ENCODE measurements at regions not wholly inside any gene's neighbourhood (a gene's known extent, or its start where the extent isn't known, plus 50 kb on each side); places are given as distances from the start of the nearest gene placed in this dataset.

GRCh38 chr15:72835294-72835890, 51.8 kb upstream of the ADPGK start:
- intact Hi-C loops (cut with DNase I): no loop called here
- Histone ChIP-seq H3K36me3 (no peaks in the 10 kb centered on the region), H3K9me3 (no peaks in the 10 kb centered on the region), H3K4me1 (peaks cover 3% of the 10 kb centered on the region), H3K27ac (no peak overlapping the region), H3K4me3 (no peak overlapping the region), H3K27me3 (ENCODE audit: low read depth) (no peaks in the 10 kb centered on the region)
- DNase-seq (no peak), ATAC-seq (no peak)
- TF ChIP-seq CTCF (IDR thresholded peaks at IDR 0.05): peak; percentile 18

- intact Hi-C loops (cut with DNase I): no loop called here
- peaks cover 7% of the 10 kb centered on the region for H3K27me3 ChIP-seq (ENCODE audit: low read depth)
- H3K4me1 ChIP-seq: peaks cover 2% of the 10 kb centered on the region
- ATAC-seq: no peak
- H3K36me3 ChIP-seq: no peaks in the 10 kb centered on the region
- no peaks in the 10 kb centered on the region for H3K9me3 ChIP-seq
- TF ChIP-seq CTCF (IDR thresholded peaks at IDR 0.05): no peak
- H3K27ac ChIP-seq: no peak overlapping the region
- DNase-seq: no peak
- no peak overlapping the region for H3K4me3 ChIP-seq
Observed at GRCh38 chr15:72833561-72833960, 50.0 kb upstream of the ADPGK start.
